GM04503 (cell line): ENCODE measurements at regions not wholly inside any gene's neighbourhood (a gene's known extent, or its start where the extent isn't known, plus 50 kb on each side); places are given as distances from the start of the nearest gene placed in this dataset.
A peak's percentile ranks its signal among the peaks of the same experiment; 100 is the strongest.

ENCODE experiments used
- DNase-seq: peaks from one replicate; pipeline ENCODE4 v3.0.0-alpha.2; 2012; ENCODE audit warnings: low read depth

DNA sequence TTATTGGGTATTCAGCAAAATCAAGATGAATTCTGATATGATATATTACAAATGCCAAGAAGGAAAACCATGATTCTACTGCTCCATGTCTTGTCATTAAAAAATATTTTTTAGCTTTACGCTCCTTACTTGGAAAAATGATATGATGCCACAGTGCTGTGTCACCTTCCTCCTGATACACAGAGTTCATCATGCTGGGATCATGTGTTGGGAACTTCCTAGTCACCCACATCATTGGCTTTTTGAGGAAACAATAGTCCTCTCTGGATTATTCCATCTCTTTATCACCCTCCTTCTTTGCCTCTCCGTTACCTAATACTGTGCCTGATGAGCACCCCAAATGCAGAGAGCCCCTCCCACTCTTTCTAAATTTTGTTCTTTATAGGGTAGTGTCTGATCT is 94.3 kb upstream of the PFN2 start:
- no peak for DNase-seq

DNA sequence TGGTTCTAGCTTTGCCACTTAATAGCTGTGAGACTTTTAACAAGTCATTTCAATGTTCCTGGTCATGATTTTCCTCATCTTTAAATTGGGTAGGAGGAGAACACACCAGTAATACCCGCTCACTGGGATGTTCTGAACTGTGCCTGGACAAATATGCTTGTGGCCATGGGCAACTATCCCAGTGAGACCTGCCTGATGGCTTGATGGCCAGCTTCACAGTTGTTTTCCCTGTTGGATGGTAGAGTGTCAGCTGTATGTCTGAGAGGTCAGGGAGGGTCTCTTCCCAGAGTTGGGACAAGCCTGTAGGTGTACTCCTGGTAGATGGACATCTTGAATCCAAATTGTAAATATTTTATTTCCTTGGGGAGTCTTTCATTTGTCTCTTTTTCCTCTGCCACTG is 92.5 kb upstream of the PFN2 start:
- no peak for DNase-seq

DNA sequence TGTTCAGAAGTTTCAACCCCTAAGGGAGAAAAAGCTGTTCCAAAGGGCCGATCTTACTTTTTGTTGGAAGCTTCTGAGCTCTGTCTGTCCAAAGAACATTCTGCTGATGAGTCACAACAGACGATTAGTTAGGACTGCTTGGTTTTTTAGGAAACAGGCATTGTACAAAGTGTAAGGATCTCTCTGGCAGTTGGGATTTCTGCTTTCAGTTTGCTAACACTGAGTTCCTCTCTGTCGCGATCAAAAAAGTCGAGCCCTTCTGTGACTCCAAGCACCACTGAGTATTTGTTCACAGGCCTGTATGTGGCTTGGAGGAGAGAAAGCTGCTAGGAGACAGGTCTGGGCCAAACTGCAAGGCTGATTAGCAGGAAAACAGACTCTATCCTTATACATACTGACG is 91.8 kb upstream of the PFN2 start:
- peak; percentile 50 for DNase-seq

DNA sequence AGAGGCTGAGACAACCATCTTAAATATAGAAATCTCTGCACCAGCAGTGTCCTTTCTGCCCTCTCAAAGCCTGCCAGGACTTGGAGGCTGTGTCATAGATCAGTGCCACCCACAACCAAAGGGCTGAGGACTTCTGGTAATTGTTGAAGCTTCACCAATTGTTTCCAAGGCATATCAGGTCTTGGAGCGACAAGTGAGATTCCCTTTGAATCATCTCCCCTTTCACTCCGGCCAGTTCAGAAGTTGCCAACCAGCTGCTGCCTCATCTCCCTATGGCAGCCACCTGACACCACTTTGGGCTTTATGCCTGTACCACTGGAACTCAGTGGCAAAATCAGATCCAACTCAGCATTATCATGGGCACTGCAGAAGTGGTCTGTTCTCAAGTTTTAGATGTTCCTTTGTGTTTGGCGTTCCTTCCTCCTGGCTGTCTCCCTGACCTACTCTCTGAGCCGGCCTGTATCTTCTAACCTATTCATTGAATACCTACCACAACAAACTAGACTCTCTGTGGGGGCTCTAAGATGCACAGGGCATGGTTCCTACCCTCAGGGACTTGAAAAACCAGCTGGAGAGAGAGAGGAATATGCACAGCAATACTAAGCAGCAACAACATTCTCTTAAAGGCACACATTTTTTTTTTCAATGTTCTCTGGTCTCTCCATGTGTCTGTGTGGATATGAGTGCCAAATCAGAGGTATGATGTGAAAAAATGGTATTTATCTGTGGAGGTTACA is 90.8 kb upstream of the PFN2 start:
- DNase-seq = no peak

- DNase-seq = no peak
Measured at GRCh38 chr3:150059729-150060128, 89.0 kb upstream of the PFN2 start.

DNA sequence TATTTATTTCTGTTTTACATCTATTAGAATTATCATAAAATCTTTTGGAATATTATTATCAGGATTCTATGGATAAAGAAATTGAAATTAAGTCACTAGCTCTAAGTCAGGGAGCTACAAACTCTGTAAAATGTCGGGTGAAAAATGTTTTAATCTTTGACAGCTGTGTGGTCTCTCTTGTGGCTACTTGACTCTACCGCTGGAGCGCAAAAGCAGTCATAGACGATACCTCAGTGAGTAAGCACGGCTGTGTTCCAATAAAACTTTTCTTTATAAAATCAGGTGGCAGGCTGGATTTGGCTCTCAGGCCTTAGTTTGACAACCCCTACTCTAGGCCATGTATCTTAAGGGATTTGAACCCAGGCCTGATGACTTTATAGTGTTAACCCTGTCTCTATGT is 88.5 kb upstream of the PFN2 start:
- DNase-seq = no peak

DNA sequence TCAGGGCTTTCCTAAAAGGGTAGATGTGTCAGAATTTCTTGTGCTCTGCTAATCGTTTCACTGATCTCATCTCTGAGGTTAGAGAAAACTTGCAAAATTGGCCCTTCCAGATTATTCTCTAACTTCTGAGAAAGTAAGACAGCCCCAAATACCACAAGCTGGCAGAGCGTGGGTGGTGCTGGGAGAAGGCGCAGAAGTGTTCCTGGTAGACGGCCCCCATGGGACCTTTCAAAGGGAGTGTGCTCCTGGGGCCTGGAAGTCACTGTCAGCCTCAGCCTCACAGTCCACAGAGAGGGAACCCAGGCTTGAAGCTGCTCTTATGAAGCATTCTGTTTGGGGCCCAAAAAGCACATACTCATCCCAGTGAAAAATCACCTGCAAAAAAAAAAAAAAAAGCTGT is 86.5 kb upstream of the PFN2 start:
- no peak for DNase-seq

GRCh38 chr3:150055332-150055731 is 84.6 kb upstream of the PFN2 start:
- DNase-seq = no peak

DNA sequence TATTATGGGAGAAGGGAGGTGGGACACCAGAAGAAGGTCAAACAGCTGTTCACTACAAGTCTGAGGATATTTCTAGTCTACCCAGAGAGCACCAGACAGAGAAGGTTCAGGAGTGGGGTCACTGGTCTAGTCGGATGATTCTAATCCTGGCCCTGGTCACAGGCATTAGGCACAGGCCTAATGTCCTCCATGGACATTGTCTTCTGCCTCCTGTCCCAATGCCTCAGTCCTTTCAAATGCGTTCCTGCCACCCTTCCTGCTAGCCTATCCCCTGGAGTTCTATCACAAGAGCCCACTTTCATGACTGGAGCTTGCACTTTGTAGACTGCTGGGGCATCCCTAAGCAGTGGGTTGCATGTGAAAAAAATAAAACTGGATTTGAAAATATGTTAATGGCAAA is 83.9 kb upstream of the PFN2 start:
- no peak for DNase-seq

DNA sequence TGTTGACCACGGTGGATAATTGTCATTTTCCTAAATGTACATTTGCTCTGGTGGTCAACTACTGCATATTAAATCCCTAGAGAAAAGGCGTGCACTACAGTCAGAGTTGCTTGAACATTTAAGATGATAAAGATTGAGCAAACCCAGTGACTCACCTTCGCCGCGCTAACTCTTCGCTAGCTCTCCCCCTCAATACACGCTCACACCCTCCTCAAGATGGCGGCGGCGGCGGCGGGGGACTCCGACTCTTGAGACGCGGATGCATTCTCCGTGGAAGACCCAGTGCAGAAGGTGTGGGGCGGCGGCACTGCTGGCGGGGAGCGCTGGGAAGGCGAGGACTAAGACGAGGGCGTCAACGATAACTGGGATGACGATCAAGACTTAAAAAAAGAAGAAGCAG is 79.8 kb upstream of the PFN2 start:
- no peak for DNase-seq

- no peak for DNase-seq
Measured at GRCh38 chr3:150049317-150049716, 78.6 kb upstream of the PFN2 start.

DNA sequence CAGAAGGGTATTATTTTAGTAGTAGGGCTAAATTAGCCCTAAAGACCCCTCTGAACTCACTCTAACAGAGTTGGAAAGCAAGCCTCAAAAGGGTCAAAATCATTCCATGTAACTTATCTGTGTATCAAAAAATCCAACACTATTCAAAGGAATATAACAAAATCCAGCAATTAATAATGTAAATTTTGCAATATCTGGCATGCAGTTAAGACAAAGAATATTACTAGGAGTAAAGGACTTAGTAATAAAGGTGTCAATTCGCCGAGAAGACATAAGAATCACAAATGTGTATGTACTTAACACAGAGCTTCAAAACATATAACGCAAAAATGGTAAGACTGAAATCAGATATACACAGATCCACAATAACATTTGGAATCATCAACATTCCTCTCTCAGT is 71.2 kb upstream of the PFN2 start:
- DNase-seq = no peak

- no peak for DNase-seq
Measured at GRCh38 chr3:150040097-150040496, 69.4 kb upstream of the PFN2 start.

GRCh38 chr3:150038830-150039229 is 68.1 kb upstream of the PFN2 start:
- DNase-seq = no peak

- DNase-seq = no peak
Measured at GRCh38 chr3:150036780-150037179, 66.1 kb upstream of the PFN2 start.

DNA sequence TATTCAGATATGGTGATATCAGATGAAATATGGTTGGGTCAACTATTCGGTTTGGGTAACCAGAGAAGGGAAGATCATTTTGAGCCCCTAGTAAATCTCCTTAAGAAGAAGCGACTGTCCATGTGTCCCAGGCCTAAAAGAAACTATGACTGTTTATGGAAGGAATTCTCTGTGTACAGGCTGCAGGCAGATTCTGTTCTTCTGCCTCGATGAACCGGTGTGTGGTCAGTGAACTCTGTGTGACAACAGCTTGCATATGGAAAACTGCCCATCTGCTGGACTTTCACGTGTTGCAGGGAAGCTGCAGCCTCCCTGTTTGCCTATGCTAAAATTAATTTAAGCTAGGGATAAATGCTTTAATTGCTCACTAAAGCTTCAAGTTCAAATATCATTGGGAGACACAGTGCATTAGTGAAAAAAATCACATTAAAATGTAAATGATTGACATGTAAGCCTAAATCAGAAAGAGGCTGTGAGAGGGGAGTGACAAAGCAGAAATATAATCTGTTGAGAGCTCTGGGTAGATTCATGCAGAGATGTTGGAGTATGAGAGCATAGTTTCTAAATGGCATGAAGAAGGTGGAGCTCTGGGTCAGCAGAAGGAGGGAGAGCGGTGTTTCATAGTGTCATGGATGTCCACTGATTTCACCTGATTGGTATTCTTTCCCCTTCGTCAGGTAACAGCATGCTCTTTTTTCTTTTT is 65.4 kb upstream of the PFN2 start:
- DNase-seq = no peak

- no peak for DNase-seq
Measured at GRCh38 chr3:150035301-150035779, 64.6 kb upstream of the PFN2 start.

DNA sequence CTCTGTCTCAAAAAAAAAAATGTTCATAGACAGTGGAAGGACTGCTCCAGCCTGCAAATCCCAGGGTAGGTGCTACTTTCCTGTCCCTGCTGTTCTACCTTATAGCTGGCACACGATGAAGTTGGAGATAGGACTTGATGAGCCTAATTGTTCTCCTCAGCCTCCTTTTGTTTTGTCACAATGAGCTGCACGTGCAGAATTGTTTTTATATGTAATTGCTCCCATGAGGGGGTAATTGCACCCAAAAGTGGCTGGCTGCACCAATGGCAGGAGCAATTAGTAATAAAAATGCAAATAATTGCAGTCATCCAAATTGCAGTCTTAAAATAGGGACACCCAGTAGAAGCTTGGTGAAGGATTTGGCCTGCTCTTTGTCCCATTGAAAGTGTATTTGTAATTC is 63.0 kb upstream of the PFN2 start:
- DNase-seq = no peak

GRCh38 chr3:150030841-150031240 is 60.1 kb upstream of the PFN2 start:
- no peak for DNase-seq

DNA sequence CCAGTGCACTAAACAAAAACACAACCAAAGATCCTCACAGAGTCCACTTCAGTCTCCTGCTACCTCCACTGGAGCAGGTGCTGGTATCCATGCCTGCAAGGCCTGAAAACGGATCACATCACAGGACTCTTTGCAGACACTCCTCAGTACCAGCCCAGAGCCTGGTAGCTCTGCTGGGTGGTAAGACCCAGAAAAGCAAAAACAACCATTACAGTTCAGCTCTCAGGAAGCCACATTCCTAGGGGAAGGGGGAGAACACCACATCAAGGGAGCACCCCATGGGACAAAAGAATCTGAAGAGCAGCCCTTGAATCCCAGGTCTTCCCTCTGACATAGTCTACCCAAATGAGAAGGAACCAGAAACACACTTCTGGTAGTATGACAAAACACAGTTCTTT is 52.5 kb upstream of the PFN2 start:
- DNase-seq = no peak

GRCh38 chr3:150022381-150023238 is 51.9 kb upstream of the PFN2 start:
- no peak for DNase-seq

DNA sequence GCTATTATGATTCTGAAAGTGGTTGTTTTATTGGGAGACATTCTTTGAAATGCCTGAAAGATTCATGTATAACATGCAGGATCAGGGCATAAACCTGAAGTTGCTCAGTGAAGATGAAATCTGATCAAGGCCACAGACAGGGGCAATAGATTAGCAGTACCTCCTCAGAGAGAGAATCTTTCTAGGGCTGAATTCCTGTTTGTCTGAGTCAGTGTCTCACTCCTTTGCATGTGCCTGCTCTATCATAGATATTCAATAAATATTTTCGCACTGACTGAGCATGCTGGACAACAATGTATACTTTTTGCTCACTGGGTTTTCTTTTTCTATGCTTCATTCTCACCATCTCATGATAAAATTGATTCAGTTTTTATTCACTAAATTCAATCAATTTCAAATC is 49.8 kb upstream of the PFN2 start:
- DNase-seq = no peak
